NCI-H2171 treated with DMSO at 0.1 percent for 48 hours (cell line): ENCODE measurements at regions not wholly inside any gene's neighbourhood (a gene's known extent, or its start where the extent isn't known, plus 50 kb on each side); places are given as distances from the start of the nearest gene placed in this dataset.
"Not testable (repeated sequence)": the region's sequence is repeated elsewhere in the genome, so short reads cannot be mapped to it uniquely, and the experiment has no call there.

ENCODE experiments used
- DNase-seq: peaks from one replicate; lab custom pipeline; 2025; lab: John Stamatoyannopoulos, UW

DNA sequence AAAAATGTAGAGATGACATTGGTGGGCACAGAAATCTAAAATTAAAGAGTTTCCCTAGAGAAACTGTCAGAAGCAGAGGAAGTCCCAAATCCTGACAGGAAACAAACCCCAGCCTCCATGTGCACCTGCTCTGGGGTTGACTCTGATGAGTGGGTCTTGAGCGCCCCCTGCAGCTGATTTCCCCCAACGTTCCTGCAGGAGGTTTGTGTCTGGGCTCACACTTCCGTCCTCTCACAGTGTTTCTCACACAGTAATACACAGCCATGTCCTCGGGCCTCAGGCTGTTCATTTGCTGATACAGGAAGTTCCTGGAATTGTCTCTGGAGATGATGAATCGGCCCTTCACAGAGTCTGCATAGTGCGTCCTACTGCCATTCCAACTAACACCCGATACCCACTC lies 670.1 kb downstream of the TMEM121 start:
- DNase-seq = not testable (repeated sequence)

DNA sequence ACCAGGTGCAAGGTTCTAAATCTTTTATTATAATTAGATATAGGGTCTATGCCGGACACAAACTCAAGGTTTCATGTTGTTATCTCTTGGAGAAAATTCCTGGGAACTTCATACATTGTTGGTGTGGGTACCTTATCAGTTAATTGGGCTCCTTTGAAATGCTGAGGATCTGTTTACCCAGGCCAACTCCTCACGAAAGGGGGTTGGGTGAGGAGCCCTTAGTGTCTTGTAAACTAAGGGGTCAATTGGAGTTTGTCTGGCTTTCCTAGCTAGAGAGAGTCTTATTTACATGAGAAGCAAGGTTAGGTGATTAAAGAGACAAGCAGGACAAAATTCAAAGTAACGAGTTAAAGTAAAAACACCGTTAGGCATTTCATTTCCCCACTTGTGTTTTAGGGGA lies 670.9 kb downstream of the TMEM121 start:
- DNase-seq = not testable (repeated sequence)

DNA sequence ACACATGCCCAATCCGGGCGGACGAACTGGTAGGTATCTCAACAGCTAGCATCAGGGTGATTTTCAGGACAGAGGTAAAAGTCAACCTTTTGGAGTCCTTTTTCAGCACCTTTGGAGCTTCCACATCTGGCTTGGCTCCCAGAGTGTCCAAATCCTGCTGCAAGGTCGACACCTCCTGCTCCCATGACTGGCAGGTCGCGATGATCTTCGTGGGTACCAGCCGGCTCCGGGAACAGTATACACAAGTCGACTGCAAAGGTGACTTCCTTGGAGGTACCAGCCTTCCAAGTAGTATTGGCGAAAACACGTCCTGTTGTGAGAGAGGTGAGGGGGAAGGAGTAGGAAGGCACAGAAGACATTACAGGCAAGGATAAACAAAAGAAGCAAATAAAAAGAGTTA lies 672.7 kb downstream of the TMEM121 start:
- DNase-seq = no peak

DNA sequence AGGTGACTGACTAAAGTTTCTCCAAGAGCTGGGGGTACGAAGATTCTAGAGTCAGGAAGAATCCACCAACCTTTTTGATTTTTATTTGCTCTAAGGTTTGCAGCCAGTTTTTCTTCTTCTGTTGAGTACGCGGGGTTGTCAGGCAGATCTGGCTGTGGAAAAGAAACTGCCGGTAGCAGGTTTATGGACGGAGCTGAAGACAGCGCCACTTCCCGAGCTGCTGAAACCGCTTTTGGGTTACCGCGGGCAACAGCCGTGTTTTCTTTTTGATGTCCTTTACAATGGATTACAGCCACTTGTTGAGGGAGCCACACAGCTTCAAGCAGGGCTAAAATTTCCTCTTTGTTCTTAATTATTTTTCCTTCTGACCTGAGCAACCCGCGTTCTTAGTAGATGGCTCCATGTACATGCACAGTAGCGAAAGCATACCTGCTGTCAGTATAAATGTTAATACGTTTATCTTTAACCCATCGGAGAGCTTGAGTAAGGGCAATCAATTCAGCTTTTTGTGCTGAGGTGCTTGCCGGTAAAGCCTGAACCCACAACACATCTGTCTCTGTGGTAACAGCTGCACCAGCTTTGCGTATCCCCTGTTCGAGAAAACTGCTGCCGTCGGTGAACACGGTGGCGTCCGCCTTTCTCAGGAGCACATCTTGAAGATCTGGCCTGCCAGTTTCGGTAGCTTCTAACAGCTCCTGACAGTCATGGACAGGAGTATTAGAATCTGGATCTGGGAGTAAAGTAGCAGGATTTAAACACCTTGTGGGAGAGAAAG lies 674.3 kb downstream of the TMEM121 start:
- DNase-seq = no peak

DNA sequence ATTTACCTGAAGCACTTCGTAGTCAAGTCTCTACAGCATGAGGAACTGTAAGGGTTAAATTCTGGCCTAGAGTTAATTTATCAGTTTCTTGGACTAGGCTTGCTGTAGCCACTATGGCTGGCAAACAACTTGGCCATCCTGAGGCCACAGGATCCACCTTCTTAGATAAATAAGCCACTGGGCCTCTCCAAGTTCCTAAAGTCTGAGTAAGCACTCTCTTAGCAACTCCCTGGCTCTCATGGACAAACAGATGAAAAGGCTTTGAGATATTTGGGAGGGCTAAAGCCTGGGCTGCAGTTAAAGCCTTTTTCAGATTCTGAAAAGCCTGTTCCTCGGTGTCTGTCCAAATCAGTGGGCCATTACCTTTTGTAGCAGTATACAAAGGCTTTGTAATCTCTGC lies 675.0 kb downstream of the TMEM121 start:
- no peak for DNase-seq

DNA sequence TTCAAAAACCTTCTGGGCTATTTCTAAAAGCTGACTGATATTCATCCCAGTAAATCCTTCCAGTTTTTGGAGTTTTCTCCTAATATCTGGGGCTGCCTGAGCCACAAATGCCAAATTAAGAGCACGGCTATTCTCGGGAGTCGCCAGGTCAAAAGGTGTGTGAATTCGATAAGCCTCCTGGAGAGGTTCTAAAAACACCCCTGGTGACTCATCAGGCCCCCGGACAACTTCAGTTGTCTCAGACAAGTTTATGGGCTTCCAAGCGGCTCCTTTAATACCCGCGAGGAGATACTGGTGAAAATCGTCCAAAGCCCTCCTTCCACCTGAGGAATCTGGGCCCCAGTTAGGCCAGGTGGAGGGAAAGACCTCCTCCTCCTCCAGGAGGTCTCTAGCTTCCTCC lies 677.1 kb downstream of the TMEM121 start:
- no peak for DNase-seq

DNA sequence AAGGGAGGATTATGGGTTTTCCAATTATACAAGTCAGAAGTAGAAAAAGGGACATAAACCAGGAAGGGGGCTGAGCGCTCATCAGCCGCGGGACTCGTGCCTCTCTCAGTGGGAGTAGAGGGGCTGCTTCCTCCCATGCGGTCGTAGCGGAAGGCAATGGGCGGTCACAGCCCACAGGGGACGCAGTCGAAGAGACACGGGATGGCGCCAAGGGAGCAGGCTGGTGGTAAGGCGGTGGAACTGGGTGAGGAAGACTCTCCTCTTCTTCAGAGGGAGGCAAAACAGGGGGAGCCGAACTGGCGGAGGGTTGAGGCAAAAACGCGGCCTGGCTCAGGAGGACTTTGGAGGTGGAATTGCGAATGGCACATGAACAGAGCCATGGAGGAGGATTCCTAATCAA lies 677.7 kb downstream of the TMEM121 start:
- DNase-seq = no peak

DNA sequence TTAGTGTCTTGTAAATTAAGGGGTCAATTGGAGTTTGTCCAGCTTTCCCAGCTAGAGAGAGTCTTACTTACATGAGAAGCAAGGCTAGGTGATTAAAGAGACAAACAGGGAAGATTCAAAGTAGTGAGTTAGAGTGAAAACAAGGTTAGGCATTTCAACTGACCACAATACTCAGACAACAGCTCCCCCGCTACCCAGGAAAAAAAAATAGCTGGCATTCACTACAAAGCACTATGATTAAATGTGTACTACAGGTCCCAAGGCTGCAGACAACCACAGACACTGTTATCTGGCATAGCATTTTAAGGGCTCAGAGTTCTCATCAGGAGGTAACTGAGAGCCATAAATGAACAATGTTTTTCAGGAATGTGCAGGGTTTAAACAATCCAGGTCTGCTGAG lies 680.9 kb downstream of the TMEM121 start:
- no peak for DNase-seq

DNA sequence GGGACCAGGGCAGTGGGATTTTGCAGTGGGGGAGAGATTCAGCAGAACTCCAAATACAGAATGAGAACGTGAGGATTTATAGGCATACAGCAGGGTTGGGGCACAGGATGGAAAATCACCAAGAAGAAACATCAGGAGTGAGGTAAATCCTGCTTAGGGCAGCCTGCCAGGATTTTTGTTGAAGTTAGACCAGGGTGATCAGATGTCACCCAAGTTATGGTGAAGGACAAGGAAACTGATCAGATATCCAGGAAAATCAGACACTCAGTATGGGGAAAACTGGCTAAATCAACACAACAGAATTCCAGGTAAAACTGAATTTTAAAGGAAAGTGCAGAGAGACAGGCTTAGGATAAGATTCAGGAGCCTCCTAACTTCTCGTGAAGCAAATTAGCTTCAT lies 682.4 kb downstream of the TMEM121 start:
- DNase-seq = no peak

DNA sequence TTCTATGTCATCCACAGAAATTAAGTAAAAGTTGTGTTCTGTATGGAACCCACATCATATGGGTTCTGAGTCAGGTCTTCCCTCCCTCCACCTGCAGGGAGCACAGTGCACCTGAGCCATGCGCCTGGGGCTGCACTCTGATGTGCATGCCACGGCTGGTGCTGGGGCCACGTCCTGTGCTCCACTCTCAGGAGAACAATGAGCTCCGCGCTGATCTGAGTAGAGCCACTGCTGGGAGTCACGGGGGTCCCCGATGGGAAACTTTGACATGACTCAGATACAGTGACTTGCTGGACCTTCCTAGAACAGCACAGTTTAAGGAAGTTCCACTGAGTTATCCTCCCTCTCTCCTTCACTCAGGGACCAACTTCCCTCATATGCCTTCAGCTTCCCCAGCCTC lies 683.4 kb downstream of the TMEM121 start:
- no peak for DNase-seq

DNA sequence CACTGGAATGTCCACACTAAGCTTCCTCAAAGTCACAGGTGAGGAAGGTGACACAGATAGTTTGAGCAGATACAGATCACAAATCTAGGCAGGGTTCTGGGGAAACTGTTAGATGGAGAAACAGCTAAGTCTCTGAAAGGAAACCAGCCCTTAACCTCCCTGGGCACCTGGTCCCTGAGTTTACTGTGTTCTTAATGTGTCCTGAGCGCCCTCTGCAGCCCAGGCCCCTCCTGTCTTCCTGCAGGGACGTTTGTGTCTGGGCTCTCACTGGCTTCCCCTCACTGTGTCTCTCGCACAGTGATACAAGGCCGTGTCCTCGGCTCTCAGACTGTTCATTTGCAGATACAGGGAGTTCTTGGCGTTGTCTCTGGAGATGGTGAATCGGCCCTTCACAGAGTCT lies 684.3 kb downstream of the TMEM121 start:
- DNase-seq = no peak

DNA sequence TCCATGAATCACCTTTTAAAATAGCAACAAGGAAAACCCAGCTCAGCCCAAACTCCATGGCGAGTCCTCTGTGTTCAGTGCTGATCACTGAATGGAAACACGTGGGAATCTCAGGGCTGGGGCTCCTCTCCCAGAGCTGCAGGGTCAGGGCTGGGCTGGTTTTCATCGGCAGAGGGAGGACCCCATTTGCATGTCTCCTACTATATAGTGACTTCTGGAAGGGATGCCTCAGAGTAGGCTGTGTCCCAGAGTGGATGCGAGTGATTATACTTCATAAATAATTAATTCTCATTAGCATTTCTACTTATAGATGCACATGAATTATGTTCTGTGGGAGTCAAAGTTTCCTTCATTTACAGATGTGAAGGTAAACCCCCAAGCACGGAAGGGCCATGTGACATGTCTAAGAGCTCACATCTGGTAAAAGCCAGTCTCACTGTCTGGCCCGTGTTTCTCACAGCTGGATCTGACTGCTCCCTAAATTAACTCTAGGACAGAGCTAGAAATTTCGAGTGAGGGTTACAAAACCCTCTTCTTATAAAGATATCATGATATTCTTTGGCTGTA lies 685.0 kb downstream of the TMEM121 start:
- DNase-seq = no peak

DNA sequence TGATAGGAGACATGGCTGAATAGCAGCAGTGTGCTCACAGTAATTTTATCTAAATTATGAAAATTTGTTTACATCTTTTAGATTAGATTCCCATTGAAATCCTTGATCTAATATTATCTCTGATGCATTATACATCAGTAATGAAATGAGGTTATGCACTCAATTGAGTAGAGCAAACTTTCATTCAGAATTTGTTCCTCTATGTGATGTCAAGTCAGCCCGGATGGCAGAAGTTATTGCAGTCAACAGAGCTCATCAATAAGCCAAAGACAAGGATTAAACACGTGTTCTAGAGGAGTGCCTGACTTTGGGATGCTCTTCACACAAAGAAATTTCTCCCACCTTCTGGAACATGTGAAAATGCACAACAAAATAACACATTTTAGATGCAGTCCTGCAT lies 688.8 kb downstream of the TMEM121 start:
- no peak for DNase-seq

DNA sequence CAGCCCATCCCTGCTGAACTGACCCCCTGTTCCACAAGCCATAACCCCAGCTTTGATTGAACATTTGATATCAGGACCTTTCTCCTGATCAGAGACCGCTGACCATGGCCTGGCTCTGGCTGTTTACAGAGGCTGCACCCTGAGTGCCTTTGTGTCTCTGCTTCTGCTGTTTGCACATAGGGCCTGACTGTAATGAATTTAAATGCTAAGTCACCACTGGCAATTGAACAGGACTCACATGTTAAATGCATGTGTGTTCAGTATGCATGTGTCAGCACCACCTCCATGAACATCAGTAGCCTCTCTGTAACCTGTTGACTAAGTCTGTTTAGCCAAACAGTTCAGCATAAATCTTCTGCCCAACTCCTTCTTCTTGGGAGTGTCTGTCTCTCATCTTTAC lies 690.3 kb downstream of the TMEM121 start:
- no peak for DNase-seq

DNA sequence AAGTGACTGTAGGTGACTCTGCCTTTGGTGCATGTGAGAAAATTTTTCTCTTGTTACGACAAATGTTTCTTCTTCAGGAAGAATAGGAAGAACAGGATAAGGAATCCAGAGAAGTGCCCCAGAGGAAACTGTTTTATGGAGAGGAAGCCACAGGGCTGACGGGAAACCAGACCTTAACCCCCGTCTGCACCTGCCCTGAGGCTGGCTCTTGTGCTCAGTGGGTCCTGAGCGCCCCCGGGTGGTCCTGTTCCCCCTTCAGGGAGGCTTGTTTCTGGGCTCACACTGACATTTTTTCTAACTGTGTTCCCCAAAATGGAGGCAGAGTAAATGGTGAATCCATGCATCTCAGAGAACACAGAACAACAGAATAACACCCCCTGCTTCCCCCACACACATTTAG lies 691.8 kb downstream of the TMEM121 start:
- no peak for DNase-seq

DNA sequence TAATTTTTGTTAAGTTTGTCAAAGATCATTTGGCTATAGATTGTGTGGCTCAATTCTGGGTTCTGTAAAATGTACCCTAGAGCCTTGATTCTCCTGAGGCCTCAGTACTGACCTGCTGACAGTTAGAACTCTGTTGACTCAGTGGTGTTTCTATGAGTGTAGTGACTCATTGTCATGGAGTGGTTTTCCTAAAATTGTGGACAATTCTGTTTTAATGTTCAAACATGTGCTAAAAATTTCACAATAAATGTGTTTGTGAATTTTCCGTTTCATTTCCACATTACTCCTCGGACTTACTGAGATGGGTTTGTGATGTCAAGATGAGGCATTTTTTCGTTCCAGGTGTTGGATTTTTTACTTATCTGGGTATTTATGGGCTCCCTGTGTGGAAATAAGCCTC lies 695.9 kb downstream of the TMEM121 start:
- no peak for DNase-seq

DNA sequence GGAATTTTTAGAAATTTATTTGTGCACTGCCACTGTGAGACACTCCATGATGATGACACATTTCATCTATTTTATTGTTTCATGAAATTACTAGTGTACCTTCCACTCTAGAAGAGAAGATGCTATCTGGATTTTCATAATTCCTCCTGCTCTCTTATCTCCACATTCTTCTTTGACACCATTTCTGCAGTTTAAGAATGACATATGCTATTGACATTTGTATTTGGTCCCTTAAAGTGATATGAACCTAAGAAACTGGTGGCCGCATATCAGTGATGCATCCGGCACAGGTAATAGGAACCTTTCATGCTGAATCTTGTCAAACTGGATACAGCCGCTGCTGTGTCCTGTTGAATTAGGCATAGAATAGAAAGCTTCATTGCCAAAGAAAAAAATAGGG lies 696.3 kb downstream of the TMEM121 start:
- DNase-seq = no peak

DNA sequence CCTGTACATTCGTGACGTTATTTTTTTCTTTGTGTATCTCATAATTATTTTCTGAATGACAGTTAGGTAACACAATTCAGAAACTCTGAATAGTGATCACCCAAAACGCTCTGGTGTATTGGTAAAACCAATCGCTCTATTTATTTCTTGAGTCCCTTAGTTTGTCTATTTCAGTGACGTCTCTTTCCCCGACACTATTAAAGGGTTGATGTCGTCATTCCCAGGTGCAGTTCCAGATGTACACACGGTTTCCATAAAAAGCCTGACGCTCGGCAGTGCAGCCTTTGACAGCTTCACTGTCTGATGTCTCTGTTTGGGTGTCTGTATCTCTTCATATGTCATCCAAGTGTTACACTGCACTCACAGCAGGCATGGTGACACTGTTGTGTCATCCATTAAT lies 701.4 kb downstream of the TMEM121 start:
- no peak for DNase-seq

DNA sequence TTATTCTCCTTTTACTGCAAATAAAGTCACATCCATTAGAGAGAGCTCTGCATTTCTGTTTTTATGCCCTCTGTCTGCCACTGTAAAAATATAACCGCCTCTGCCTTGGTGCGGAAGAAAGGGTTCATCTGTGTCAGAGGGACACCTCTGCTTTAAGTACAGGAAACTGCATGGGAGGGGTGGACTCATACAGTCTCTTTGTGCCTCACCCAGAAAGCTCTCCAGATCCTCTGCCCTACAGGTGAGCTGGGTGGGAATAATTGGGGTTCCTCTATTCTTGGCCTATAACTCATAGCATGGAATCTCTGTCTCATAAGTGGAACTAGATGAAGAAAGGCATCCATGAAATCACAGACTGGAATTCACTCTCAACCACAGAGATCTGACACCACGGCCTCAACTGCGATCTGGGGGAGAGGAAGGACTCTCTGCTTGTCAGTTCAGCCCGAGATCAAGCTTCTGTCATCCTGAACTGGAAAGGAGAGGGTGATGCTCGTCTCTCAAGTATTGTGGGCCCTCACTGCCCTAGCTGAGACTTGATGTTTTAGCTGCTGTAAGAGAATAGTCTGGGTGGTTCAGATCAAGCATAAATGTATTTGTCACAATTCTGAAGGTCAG lies 702.3 kb downstream of the TMEM121 start:
- no peak for DNase-seq

DNA sequence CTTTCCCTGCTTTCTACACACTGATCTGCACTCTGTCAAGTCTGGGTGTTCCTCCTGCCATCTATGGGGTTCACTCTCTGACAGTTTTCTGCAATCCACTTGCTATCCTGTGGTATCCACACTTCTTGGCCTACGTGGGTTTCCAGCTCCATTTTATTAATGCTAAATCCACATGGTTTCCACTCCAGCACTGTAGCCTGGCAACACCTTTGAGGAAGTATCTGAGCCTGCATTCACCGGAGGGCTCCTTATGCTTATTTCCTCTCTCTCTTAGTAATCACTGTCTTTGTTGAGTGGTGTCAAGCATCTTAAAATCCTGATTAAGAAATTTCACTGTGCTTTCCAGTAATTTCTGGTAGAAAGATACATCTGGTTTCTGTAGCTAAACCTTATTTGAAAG lies 703.7 kb downstream of the TMEM121 start:
- DNase-seq = no peak

DNA sequence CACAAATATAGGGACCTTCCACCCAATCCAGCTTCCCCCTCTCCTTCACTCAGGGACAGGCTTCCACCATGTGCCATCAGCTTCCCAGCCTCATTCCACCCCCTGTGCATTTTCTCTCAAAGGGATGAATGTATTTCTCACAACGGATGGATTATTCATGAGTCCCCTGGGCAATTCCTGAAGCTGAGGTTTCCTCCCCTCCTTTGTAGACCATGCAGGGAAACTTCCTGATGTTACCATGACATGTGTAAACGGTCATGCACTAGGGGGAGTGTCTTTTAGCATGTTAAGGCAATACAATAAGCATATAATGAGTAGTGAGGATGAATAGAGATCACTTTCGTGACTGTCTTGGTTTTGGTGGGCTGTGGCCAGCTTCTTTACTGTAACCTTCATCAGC lies 706.8 kb downstream of the TMEM121 start:
- not testable (repeated sequence) for DNase-seq

DNA sequence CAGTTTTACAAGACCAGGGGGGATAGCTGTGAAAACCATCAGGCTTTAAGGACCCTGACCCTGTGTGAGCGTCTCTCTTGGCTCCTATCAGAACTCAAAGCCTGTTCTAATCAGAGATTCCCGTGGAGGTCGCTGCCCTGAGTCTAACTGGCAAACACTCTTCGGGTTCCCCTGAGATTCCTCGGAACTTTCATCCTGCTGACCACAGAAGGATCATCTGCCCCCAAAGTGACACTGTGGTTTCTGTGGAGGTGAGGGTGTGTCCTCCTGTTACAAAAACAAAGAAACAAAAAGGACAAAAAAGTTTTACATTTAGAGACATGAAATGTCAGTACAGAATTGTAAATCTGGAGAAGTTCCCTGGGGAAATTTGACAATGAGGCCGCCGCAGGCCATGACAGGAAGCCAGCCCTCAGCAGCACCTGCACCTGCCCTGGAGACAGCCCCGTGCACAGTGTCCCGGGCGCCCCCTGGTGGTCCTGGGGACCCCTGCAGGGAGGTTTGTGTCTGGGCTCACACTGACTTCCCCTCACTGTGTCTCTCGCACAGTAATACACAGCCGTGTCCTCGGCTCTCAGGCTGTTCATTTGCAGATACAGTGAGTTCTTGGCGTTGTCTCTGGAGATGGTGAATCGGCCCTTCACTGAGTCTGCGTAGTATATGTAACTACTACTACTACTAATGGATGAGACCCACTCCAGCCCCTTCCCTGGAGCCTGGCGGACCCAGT lies 708.3 kb downstream of the TMEM121 start:
- not testable (repeated sequence) for DNase-seq
